Choroid plexus epithelial cell (primary cell): ENCODE measurements at regions not wholly inside any gene's neighbourhood (a gene's known extent, or its start where the extent isn't known, plus 50 kb on each side); places are given as distances from the start of the nearest gene placed in this dataset.

Experiments
- DNase-seq: peaks from one replicate; pipeline ENCODE4 v3.0.0-alpha.2; 2010; ENCODE audit warnings: low read depth
- H3K4me3 ChIP-seq: 2 replicates; pipeline ENCODE4 v1.5.1; 2011; ENCODE audit warnings: low read depth, mild to moderate bottlenecking, control low read depth, low read length, moderate library complexity
- TF ChIP-seq, protein P1 (sequence below): conservative IDR thresholded peaks from 2 replicates; pipeline ENCODE4 v1.5.1; 2011; ENCODE audit warnings: low read depth, mild to moderate bottlenecking, control low read depth, inconsistent platforms, low read length, moderate library complexity

DNA sequence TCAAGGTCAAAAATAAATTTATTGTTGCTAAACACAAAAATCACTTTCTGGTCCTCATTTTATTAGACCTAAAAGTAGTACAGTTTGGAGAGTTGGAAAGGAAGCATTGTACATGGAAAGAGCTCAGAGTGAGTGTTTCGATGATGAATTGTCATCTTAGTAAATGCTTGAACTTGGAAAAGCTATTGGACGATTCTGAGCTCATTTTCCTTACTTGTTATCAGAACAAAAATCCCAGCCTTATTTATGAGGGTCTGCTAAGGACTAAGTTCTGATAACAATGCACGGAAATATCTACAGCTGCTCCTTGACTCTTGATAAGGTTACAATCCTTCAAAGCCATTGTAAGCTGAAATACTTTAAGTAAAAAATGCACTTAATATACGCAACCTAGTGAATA is 710.0 kb upstream of the PTBP2 start:
- TF ChIP-seq, protein P1, sequence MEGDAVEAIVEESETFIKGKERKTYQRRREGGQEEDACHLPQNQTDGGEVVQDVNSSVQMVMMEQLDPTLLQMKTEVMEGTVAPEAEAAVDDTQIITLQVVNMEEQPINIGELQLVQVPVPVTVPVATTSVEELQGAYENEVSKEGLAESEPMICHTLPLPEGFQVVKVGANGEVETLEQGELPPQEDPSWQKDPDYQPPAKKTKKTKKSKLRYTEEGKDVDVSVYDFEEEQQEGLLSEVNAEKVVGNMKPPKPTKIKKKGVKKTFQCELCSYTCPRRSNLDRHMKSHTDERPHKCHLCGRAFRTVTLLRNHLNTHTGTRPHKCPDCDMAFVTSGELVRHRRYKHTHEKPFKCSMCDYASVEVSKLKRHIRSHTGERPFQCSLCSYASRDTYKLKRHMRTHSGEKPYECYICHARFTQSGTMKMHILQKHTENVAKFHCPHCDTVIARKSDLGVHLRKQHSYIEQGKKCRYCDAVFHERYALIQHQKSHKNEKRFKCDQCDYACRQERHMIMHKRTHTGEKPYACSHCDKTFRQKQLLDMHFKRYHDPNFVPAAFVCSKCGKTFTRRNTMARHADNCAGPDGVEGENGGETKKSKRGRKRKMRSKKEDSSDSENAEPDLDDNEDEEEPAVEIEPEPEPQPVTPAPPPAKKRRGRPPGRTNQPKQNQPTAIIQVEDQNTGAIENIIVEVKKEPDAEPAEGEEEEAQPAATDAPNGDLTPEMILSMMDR = no peak
- no peak overlapping the region for H3K4me3 ChIP-seq
- no peak for DNase-seq

DNA sequence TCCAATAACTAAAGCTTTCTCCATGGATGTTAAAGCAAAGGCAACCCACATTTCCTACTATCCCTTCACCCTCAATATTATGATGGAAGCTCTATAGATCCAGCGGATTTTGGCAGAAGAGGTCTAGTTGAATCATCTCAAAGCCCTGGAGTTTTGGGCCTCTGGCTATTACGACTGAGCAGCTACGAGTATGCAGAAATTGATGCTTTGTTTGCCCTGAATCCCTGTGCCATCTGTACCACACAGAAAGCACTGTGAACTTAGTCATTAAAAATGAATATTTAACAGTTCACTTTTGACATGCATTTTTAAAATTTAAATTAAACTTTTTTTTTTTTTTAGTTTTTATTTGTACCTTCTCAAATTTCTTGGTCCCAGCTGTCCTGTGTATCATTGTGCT is 705.4 kb upstream of the PTBP2 start:
- H3K4me3 ChIP-seq = no peak overlapping the region
- no peak for DNase-seq
- TF ChIP-seq, protein P1 = no peak

DNA sequence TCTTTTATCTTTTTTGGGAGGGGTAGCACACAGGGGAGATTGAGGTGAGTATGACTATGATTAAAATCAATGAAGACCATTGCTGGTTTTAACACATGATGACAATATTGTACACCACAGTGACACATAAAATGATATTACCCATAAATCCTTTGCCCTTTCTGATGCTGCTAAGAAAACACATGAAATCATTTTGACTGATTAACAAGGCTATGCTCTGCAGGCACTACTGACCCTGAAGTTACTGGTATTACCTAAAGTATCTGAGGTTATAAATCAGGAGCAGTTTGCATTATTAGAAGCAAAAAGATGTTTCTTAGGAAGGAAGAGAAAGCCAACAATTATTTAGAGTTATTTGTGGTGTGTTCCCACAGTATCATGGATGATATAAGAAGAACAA is 701.2 kb upstream of the PTBP2 start:
- TF ChIP-seq, protein P1 = no peak
- H3K4me3 ChIP-seq = no peak overlapping the region

DNA sequence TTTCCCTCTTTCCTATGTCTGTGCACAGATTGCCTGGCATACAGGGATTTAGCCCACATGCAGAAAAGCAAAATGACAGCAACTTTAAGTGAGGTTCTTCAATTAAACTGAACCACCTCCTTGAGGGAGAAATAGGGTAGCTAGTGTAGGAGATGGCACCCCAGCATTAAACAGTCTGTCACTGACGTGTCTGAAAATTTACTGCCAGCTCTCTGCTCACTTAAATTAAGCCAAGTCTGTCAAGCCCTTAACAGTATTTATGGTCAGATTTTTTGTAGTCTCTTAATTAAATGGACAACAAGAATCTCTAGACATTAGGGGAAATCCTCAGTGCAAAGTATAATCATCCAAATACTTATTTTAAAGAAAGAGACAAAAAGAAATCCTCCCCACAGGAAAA is 696.5 kb upstream of the PTBP2 start:
- H3K4me3 ChIP-seq = no peak overlapping the region
- no peak for DNase-seq
- TF ChIP-seq, protein P1 = no peak

More for the DNA sequence above, 701.2 kb upstream of the PTBP2 start:
- no peak for DNase-seq

DNA sequence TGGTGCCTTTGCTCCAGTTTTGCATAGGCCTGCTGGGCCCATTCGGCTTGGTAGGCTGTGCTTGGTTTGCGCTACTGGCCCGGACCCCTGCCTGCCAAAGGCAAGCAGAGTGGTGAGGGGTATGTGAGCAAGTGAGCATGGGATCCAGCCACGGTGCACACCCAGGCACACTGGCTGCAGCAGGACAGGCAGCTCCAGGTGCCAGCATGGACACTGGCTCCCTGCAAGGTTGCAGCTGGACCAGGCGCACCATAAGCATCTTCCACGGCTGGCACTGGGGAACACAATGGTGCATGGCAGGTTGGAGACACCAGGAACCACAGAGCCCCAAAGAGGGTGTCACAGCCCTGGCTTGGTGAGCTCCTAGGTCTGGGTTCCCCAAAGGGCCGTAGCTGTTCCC is 693.5 kb upstream of the PTBP2 start:
- TF ChIP-seq, protein P1 = no peak

DNA sequence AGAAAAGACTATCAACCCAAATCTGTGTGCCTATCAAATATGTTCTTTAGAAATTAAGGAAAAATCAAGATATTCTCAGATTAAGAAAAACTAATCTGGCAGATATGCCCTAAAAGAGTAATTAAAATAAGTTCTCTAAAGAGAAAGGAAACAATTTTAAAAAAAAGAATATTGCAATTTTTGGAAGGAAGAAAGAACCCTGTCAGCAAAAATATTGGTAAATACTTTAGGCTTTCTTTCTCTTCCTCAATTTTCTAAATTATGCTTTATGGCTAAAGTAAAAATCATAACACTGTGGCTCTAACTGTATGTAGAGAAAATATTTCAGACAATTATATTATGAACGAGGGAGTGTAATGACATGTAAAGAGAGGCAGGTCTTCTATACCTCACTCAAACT is 691.3 kb upstream of the PTBP2 start:
- DNase-seq = no peak
- H3K4me3 ChIP-seq = no peak overlapping the region
- TF ChIP-seq, protein P1 = no peak

More for the DNA sequence above, 693.5 kb upstream of the PTBP2 start:
- DNase-seq = no peak
- no peak overlapping the region for H3K4me3 ChIP-seq

DNA sequence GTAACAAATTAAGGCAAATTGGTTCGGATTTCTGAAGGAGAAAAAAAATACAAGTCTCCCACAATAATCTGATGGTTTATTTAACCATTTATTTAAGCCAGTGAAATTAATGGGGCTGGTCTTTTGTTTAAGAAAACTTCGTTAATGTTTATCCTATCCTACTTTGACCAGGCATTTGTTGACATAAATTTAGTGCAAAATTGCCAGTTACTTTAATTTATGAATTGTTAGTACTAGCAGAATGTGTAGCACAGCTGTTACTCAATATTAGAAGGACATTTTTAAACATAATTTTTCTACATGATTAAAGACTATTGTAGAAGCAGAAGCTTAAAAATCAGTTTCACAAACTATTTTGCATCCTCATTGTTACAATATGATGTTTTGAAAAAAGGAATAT is 687.6 kb upstream of the PTBP2 start:
- DNase-seq = no peak
- TF ChIP-seq, protein P1 = no peak
- H3K4me3 ChIP-seq = no peak overlapping the region
